Peyer's patch (tissue), 4 donors: ENCODE measurements at regions not wholly inside any gene's neighbourhood (a gene's known extent, or its start where the extent isn't known, plus 50 kb on each side); places are given as distances from the start of the nearest gene placed in this dataset.

Source experiments
- DNase-seq, 3 donors: peaks; one replicate each; pipeline ENCODE4 v3.0.0-alpha.2; 2017 to 2019
- H3K27ac ChIP-seq, 4 donors: fragments of 200-600 bp; sonication (generic); one replicate each; pipeline ENCODE4 v1.5.1; 2016 to 2019
- H3K27me3 ChIP-seq, 2 donors: fragments of 200-600 bp; sonication (generic); one replicate each; pipeline ENCODE4 v1.5.1; 2019
- H3K36me3 ChIP-seq, 3 donors: fragments of 200-600 bp; sonication (generic); one replicate each; pipeline ENCODE4 v1.5.1; 2016 to 2019
- H3K4me1 ChIP-seq, 4 donors: fragments of 200-600 bp; sonication (generic); one replicate each; pipeline ENCODE4 v1.5.1; 2016 to 2019
- H3K4me3 ChIP-seq, 4 donors: fragments of 200-600 bp; sonication (generic); 1 replicate in 3 of 4; 2 replicates in 1 of 4; pipeline ENCODE4 v1.5.1; 2016 to 2019; ENCODE audit warnings: mild to moderate bottlenecking in 1 of 4
- H3K9me3 ChIP-seq, 4 donors: fragments of 200-600 bp; sonication (generic); one replicate each; pipeline ENCODE4 v1.5.1; 2016 to 2019; ENCODE audit warnings: mild to moderate bottlenecking in 1 of 4
- CTCF ChIP-seq, 6 experiments: fragments of 450-650 bp in 4 of 6; fragments of 200-600 bp in 2 of 6; sonication (generic) in 1 of 6; IDR thresholded peaks; one replicate each; pipeline ENCODE4 v1.5.1; 2017 to 2019; ENCODE audit warnings: antibody characterized with exemption in 6 of 6, mild to moderate bottlenecking in 3 of 6, moderate library complexity in 1 of 6
- POLR2A ChIP-seq, 2 donors: fragments of 450-650 bp; IDR thresholded peaks; one replicate each; pipeline ENCODE4 v1.5.1; 2017; ENCODE audit warnings: antibody characterized with exemption in 2 of 2, mild to moderate bottlenecking in 2 of 2, moderate library complexity in 2 of 2

GRCh38 chr1:105641407-105641806 lies 1415.1 kb upstream of the PRMT6 start:
- DNase-seq, result no peak
- no peak for TF ChIP-seq CTCF (IDR thresholded peaks at IDR 0.05)
- no peak for TF ChIP-seq POLR2A (IDR thresholded peaks at IDR 0.05)
- Histone ChIP-seq H3K27me3 (no peaks in the 10 kb centered on the region), H3K27ac (no peak overlapping the region), H3K4me3 (no peak overlapping the region), H3K4me1 (no peaks in the 10 kb centered on the region), H3K9me3 (no peaks in the 10 kb centered on the region), H3K36me3 (no peaks in the 10 kb centered on the region)

DNA sequence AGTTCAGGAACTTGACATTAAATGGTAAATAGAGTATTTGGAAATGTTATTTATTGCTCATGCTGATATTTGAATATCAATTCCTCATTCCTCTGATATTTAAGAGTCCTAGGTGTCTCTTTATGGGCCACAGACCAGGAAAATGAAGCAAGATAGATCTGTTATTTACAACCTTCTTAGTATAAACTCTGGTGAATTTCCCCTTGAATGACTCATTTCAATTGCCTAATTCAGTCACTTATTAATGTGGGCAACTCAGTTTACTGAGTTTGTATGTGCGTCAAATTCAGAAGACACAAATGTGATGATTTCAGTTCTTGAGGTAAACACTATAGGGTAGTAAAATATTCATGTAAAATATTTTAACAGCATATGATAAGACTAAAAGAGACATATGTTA lies 1404.4 kb upstream of the PRMT6 start:
- Histone ChIP-seq H3K4me3 (no peak overlapping the region), H3K4me1 (no peaks in the 10 kb centered on the region), H3K27ac (no peak overlapping the region), H3K36me3 (no peaks in the 10 kb centered on the region), H3K27me3 (no peaks in the 10 kb centered on the region), H3K9me3 (no peaks in the 10 kb centered on the region)
- no peak for TF ChIP-seq CTCF (IDR thresholded peaks at IDR 0.05)
- TF ChIP-seq POLR2A (IDR thresholded peaks at IDR 0.05), result no peak
- no peak for DNase-seq

DNA sequence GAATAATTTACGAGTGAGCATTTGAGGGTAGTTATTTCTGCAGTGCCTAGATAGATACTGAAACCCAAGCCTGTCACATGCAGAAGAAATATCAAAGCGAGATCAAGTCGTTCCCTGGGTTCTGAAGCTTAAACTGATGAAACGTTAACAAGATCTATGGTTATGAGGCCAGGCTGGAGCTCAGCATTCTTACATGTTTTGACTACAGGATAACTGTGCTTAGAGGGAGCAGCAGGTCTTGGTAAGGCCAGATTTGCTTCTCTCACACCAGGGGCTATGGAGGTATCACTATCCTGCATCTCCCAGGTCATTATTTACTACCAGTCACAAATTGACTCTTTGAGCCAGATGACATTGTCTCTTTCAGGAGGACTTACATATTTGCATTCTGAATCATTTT lies 1401.4 kb upstream of the PRMT6 start:
- Histone ChIP-seq H3K27ac (no peak overlapping the region), H3K4me1 (no peaks in the 10 kb centered on the region), H3K27me3 (no peaks in the 10 kb centered on the region), H3K36me3 (no peaks in the 10 kb centered on the region), H3K9me3 (no peaks in the 10 kb centered on the region), H3K4me3 (no peak overlapping the region)
- DNase-seq, result no peak
- TF ChIP-seq POLR2A (IDR thresholded peaks at IDR 0.05) (no peak), CTCF (IDR thresholded peaks at IDR 0.05) (no peak)

DNA sequence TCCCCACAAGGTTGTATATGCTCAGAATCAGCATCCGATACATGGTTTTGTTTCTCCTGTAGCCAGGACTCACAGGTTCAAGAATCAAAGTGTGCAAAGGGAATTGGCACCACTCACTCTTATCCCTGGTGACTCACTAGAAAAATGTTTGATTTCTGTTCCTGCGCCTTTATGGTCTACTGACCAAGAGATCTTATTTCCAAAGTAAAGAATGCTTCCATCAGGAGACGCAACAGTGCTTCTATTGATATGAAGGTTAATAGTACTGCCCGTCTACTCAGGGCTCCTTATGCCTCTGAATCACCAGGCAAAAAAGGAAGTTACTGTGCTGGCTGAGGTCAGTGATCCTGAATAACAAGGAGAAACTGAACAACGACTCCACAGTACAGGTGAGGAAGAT lies 1392.0 kb upstream of the PRMT6 start:
- Histone ChIP-seq H3K27ac (no peak overlapping the region), H3K9me3 (no peaks in the 10 kb centered on the region), H3K36me3 (no peaks in the 10 kb centered on the region), H3K4me1 (no peaks in the 10 kb centered on the region), H3K4me3 (no peak overlapping the region), H3K27me3 (no peaks in the 10 kb centered on the region)
- TF ChIP-seq POLR2A (IDR thresholded peaks at IDR 0.05) (no peak), CTCF (IDR thresholded peaks at IDR 0.05) (no peak)
- no peak for DNase-seq

DNA sequence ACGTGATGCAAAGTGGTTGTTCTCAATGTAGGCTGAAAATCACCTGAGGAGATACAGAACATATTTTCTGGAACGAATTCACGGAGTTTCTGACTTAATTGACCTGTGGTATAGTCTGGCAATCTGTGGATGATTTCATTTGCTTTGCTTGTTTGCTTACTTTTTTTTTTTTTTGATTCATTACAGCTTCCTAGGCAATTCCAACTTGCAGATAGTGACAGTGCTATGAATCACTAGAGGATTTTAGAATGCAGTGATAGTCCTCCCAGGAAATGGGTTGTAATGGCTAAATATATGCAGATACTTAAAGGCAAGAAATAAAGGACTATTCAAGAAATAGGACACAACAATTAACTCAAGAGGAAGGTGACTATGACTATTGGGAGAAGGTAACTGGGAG lies 1378.1 kb upstream of the PRMT6 start:
- H3K27ac ChIP-seq, result no peak overlapping the region
- DNase-seq, result no peak
- TF ChIP-seq CTCF (IDR thresholded peaks at IDR 0.05) (no peak), POLR2A (IDR thresholded peaks at IDR 0.05) (no peak)
- H3K4me1 ChIP-seq, result no peaks in the 10 kb centered on the region
- no peaks in the 10 kb centered on the region for H3K9me3 ChIP-seq
- no peaks in the 10 kb centered on the region for H3K27me3 ChIP-seq
- no peaks in the 10 kb centered on the region for H3K36me3 ChIP-seq
- no peak overlapping the region for H3K4me3 ChIP-seq

GRCh38 chr1:105684714-105685113 lies 1371.8 kb upstream of the PRMT6 start:
- Histone ChIP-seq H3K4me3 (no peak overlapping the region), H3K9me3 (no peaks in the 10 kb centered on the region), H3K4me1 (no peaks in the 10 kb centered on the region), H3K36me3 (no peaks in the 10 kb centered on the region), H3K27ac (no peak overlapping the region), H3K27me3 (no peaks in the 10 kb centered on the region)
- TF ChIP-seq CTCF (IDR thresholded peaks at IDR 0.05) (no peak), POLR2A (IDR thresholded peaks at IDR 0.05) (no peak)
- no peak for DNase-seq
